Mucosa of stomach (tissue), 1 donor: ENCODE measurements at regions not wholly inside any gene's neighbourhood (a gene's known extent, or its start where the extent isn't known, plus 50 kb on each side); places are given as distances from the start of the nearest gene placed in this dataset.
"Not testable (repeated sequence)": the region's sequence is repeated elsewhere in the genome, so short reads cannot be mapped to it uniquely, and the experiment has no call there.

Experiments used
- H3K27me3 ChIP-seq: one replicate; pipeline ENCODE4 v1.7.0; 2013; ENCODE audit warnings: mild to moderate bottlenecking, low read length; ENCODE audit not compliant: control insufficient read depth, insufficient read depth
- H3K36me3 ChIP-seq: one replicate; pipeline ENCODE4 v1.7.0; 2013; ENCODE audit warnings: low read length; ENCODE audit not compliant: control insufficient read depth, insufficient read depth
- H3K4me1 ChIP-seq: one replicate; pipeline ENCODE4 v1.7.0; 2013; ENCODE audit warnings: mild to moderate bottlenecking, low read length; ENCODE audit not compliant: control insufficient read depth, insufficient read depth
- H3K4me3 ChIP-seq: one replicate; pipeline ENCODE4 v1.7.0; 2013; ENCODE audit warnings: low read length
- H3K9ac ChIP-seq: one replicate; pipeline ENCODE4 v1.7.0; 2013; ENCODE audit warnings: mild to moderate bottlenecking, low read length, moderate library complexity
- H3K9me3 ChIP-seq: one replicate; pipeline ENCODE4 v1.7.0; 2013; ENCODE audit warnings: mild to moderate bottlenecking, low read length, moderate library complexity; ENCODE audit not compliant: control insufficient read depth
- donor health status: Pancreatic carcinoma.

- no peak overlapping the region for H3K4me3 ChIP-seq
- H3K9me3 ChIP-seq = peaks cover 5% of the 10 kb centered on the region
These were observed 210.6 kb downstream of the UQCRFS1 start for GRCh38 chr19:29002336-29002735.

GRCh38 chr19:29001597-29002245 is 211.2 kb downstream of the UQCRFS1 start:
- Histone ChIP-seq H3K4me3 (no peak overlapping the region), H3K9ac (no peak overlapping the region), H3K9me3 (peaks cover 6% of the 10 kb centered on the region), H3K27me3 (no peaks in the 10 kb centered on the region), H3K4me1 (no peaks in the 10 kb centered on the region), H3K36me3 (no peaks in the 10 kb centered on the region)

More at GRCh38 chr19:29002336-29002735, 210.6 kb downstream of the UQCRFS1 start:
- Histone ChIP-seq H3K27me3 (no peaks in the 10 kb centered on the region), H3K36me3 (no peaks in the 10 kb centered on the region), H3K9ac (no peak overlapping the region), H3K4me1 (no peaks in the 10 kb centered on the region)

- H3K4me3 ChIP-seq = no peak overlapping the region
- H3K36me3 ChIP-seq = no peaks in the 10 kb centered on the region
- H3K27me3 ChIP-seq = no peaks in the 10 kb centered on the region
- H3K4me1 ChIP-seq = no peaks in the 10 kb centered on the region
- H3K9me3 ChIP-seq = peaks cover 6% of the 10 kb centered on the region
- no peak overlapping the region for H3K9ac ChIP-seq
These were observed 211.8 kb downstream of the UQCRFS1 start for GRCh38 chr19:29001141-29001581.

- no peak overlapping the region for H3K4me3 ChIP-seq
- no peak overlapping the region for H3K9ac ChIP-seq
- H3K36me3 ChIP-seq = no peaks in the 10 kb centered on the region
- H3K4me1 ChIP-seq = no peaks in the 10 kb centered on the region
- peaks cover 6% of the 10 kb centered on the region for H3K9me3 ChIP-seq
- no peaks in the 10 kb centered on the region for H3K27me3 ChIP-seq
These were observed 213.1 kb downstream of the UQCRFS1 start for GRCh38 chr19:28999724-29000433.

GRCh38 chr19:28998974-28999373 is 214.0 kb downstream of the UQCRFS1 start:
- no peaks in the 10 kb centered on the region for H3K4me1 ChIP-seq
- no peak overlapping the region for H3K9ac ChIP-seq
- H3K27me3 ChIP-seq = no peaks in the 10 kb centered on the region
- H3K36me3 ChIP-seq = no peaks in the 10 kb centered on the region
- no peak overlapping the region for H3K4me3 ChIP-seq
- peaks cover 6% of the 10 kb centered on the region for H3K9me3 ChIP-seq

GRCh38 chr19:28997866-28998265 is 215.1 kb downstream of the UQCRFS1 start:
- H3K36me3 ChIP-seq, H3K4me1 ChIP-seq, H3K4me3 ChIP-seq, H3K27me3 ChIP-seq, H3K9ac ChIP-seq, H3K9me3 ChIP-seq: not testable (repeated sequence)

- Histone ChIP-seq H3K27me3 (no peaks in the 10 kb centered on the region), H3K9ac (no peak overlapping the region), H3K4me1 (no peaks in the 10 kb centered on the region), H3K4me3 (no peak overlapping the region), H3K9me3 (no peaks in the 10 kb centered on the region), H3K36me3 (no peaks in the 10 kb centered on the region)
These were observed 222.4 kb downstream of the UQCRFS1 start for GRCh38 chr19:28990522-28990921.

GRCh38 chr19:28989739-28990138 is 223.2 kb downstream of the UQCRFS1 start:
- no peak overlapping the region for H3K9ac ChIP-seq
- H3K9me3 ChIP-seq = no peaks in the 10 kb centered on the region
- no peaks in the 10 kb centered on the region for H3K27me3 ChIP-seq
- no peak overlapping the region for H3K4me3 ChIP-seq
- H3K36me3 ChIP-seq = no peaks in the 10 kb centered on the region
- H3K4me1 ChIP-seq = no peaks in the 10 kb centered on the region

- no peaks in the 10 kb centered on the region for H3K9me3 ChIP-seq
- no peak overlapping the region for H3K4me3 ChIP-seq
- no peaks in the 10 kb centered on the region for H3K4me1 ChIP-seq
- peaks cover 3% of the 10 kb centered on the region for H3K27me3 ChIP-seq
- H3K36me3 ChIP-seq = no peaks in the 10 kb centered on the region
- no peak overlapping the region for H3K9ac ChIP-seq
These were observed 224.9 kb downstream of the UQCRFS1 start for GRCh38 chr19:28988066-28988465.

- H3K4me3 ChIP-seq = no peak overlapping the region
- no peaks in the 10 kb centered on the region for H3K36me3 ChIP-seq
- peaks cover 3% of the 10 kb centered on the region for H3K27me3 ChIP-seq
- H3K4me1 ChIP-seq = no peaks in the 10 kb centered on the region
- H3K9ac ChIP-seq = no peak overlapping the region
- H3K9me3 ChIP-seq = no peaks in the 10 kb centered on the region
These were observed 225.8 kb downstream of the UQCRFS1 start for GRCh38 chr19:28987177-28987576.

- Histone ChIP-seq H3K4me3 (no peak overlapping the region), H3K9ac (no peak overlapping the region), H3K36me3 (no peaks in the 10 kb centered on the region), H3K4me1 (no peaks in the 10 kb centered on the region), H3K9me3 (no peaks in the 10 kb centered on the region), H3K27me3 (peaks cover 3% of the 10 kb centered on the region)
These were observed 227.8 kb downstream of the UQCRFS1 start for GRCh38 chr19:28985201-28985600.

GRCh38 chr19:28984315-28984714 is 228.6 kb downstream of the UQCRFS1 start:
- Histone ChIP-seq H3K36me3 (no peaks in the 10 kb centered on the region), H3K27me3 (peaks cover 3% of the 10 kb centered on the region), H3K9ac (no peak overlapping the region), H3K4me3 (no peak overlapping the region), H3K4me1 (no peaks in the 10 kb centered on the region), H3K9me3 (no peaks in the 10 kb centered on the region)
